Sigmoid colon (tissue), 6 donors: ENCODE measurements at regions not wholly inside any gene's neighbourhood (a gene's known extent, or its start where the extent isn't known, plus 50 kb on each side); places are given as distances from the start of the nearest gene placed in this dataset.

Experiments
- DNase-seq: peaks from one replicate; pipeline ENCODE4 v3.0.0-alpha.2; 2019
- H3K27ac ChIP-seq, 4 donors: fragments of 200-600 bp; sonication (generic); one replicate each; pipeline ENCODE4 v1.5.1; 2016 to 2019; ENCODE audit warnings: mild to moderate bottlenecking in 1 of 4
- H3K27me3 ChIP-seq, 3 donors: fragments of 200-600 bp; sonication (generic); one replicate each; pipeline ENCODE4 v1.5.1; 2019; ENCODE audit warnings: mild to moderate bottlenecking in 1 of 3
- H3K36me3 ChIP-seq, 4 donors: fragments of 200-600 bp; sonication (generic); one replicate each; pipeline ENCODE4 v1.5.1; 2016 to 2019
- H3K4me1 ChIP-seq, 4 donors: fragments of 200-600 bp; sonication (generic); one replicate each; pipeline ENCODE4 v1.5.1; 2017 to 2019
- H3K4me3 ChIP-seq, 4 donors: fragments of 200-600 bp; sonication (generic); one replicate each; pipeline ENCODE4 v1.5.1; 2017 to 2019; ENCODE audit warnings: mild to moderate bottlenecking in 2 of 4, moderate library complexity in 1 of 4
- H3K9me3 ChIP-seq, 4 donors: fragments of 200-600 bp in 3 of 4; sonication (generic) in 3 of 4; one replicate each; pipeline versions ENCODE4 v1.5.1 to v1.6.1; 2013 to 2019
- CTCF ChIP-seq, 4 experiments: fragments of 450-650 bp in 3 of 4; fragments of 200-600 bp in 1 of 4; IDR thresholded peaks; one replicate each; pipeline ENCODE4 v1.5.1; 2016 to 2019; ENCODE audit warnings: antibody characterized with exemption in 4 of 4, mild to moderate bottlenecking in 3 of 4, moderate library complexity in 2 of 4
- EP300 ChIP-seq, 4 donors: sonication (generic); formaldehyde crosslinking; IDR thresholded peaks; one replicate each; pipeline ENCODE4 v1.6.1; 2017; ENCODE audit warnings: antibody characterized with exemption in 4 of 4
- POLR2A ChIP-seq, 2 donors: fragments of 450-650 bp; IDR thresholded peaks; one replicate each; pipeline ENCODE4 v1.6.1; 2016; ENCODE audit warnings: antibody characterized with exemption in 2 of 2, mild to moderate bottlenecking in 2 of 2, moderate library complexity in 2 of 2
- POLR2AphosphoS5 ChIP-seq, 4 donors: sonication (generic); formaldehyde crosslinking; IDR thresholded peaks; one replicate each; pipeline ENCODE4 v1.6.1; 2017; ENCODE audit warnings: antibody characterized with exemption in 4 of 4
- WGBS, 2 donors: extraction: QIAGEN DNeasy Blood & Tissue Kit; methylation state at CpG; one replicate each; pipeline ENCODE4 v1.1.7; 2013; 5-methylcytosine and 5-hydroxymethylcytosine counted together
- intact Hi-C: fragments of 100-400 bp; cut with DNase I; formaldehyde crosslinking; loops from one replicate; pipeline ENCODE4 v1.15.1; 2023
- donor health status: healthy with polysubstance abuse.
- donor health status: healthy.

GRCh38 chr3:21036888-21037287, 714.1 kb downstream of the ZNF385D start:
- Histone ChIP-seq H3K9me3 (no peaks in the 10 kb centered on the region), H3K36me3 (no peaks in the 10 kb centered on the region), H3K27ac (no peak overlapping the region), H3K4me3 (no peak overlapping the region), H3K27me3 (no peaks in the 10 kb centered on the region), H3K4me1 (no peaks in the 10 kb centered on the region)
- 93 to 96% methylated on average over 1 of the region's 1 CpG for WGBS, 2 donors
- no peak for DNase-seq
- TF ChIP-seq CTCF (IDR thresholded peaks at IDR 0.05), result no peak
- TF ChIP-seq EP300 (IDR thresholded peaks at IDR 0.05), result no peak
- no peak for TF ChIP-seq POLR2A (IDR thresholded peaks at IDR 0.05)
- TF ChIP-seq POLR2AphosphoS5 (IDR thresholded peaks at IDR 0.05), result no peak
- intact Hi-C loops, result no loop called here

- no peaks in the 10 kb centered on the region for H3K4me1 ChIP-seq
- no peak for TF ChIP-seq EP300 (IDR thresholded peaks at IDR 0.05)
- no peak for TF ChIP-seq POLR2A (IDR thresholded peaks at IDR 0.05)
- TF ChIP-seq POLR2AphosphoS5 (IDR thresholded peaks at IDR 0.05), result no peak
- TF ChIP-seq CTCF (IDR thresholded peaks at IDR 0.05), result no peak
- WGBS, 2 donors, result 44 to 81% methylated on average over 5 of the region's 5 CpGs
Measured at GRCh38 chr3:21028412-21028811, 722.6 kb downstream of the ZNF385D start.

GRCh38 chr3:21024563-21024962, 726.4 kb downstream of the ZNF385D start:
- Histone ChIP-seq H3K27me3 (no peaks in the 10 kb centered on the region), H3K9me3 (no peaks in the 10 kb centered on the region), H3K4me3 (no peak overlapping the region), H3K36me3 (no peaks in the 10 kb centered on the region), H3K4me1 (no peaks in the 10 kb centered on the region), H3K27ac (no peak overlapping the region)
- 77 to 78% methylated on average over 2 of the region's 2 CpGs for WGBS, 2 donors
- intact Hi-C loops, result no loop called here
- no peak for DNase-seq
- TF ChIP-seq POLR2AphosphoS5 (IDR thresholded peaks at IDR 0.05) (no peak), POLR2A (IDR thresholded peaks at IDR 0.05) (no peak), EP300 (IDR thresholded peaks at IDR 0.05) (no peak), CTCF (IDR thresholded peaks at IDR 0.05) (no peak)

More at GRCh38 chr3:21028412-21028811, 722.6 kb downstream of the ZNF385D start:
- no peaks in the 10 kb centered on the region for H3K9me3 ChIP-seq
- intact Hi-C loops, result no loop called here
- no peak for DNase-seq
- no peak overlapping the region for H3K27ac ChIP-seq
- H3K4me3 ChIP-seq, result no peak overlapping the region
- H3K36me3 ChIP-seq, result no peaks in the 10 kb centered on the region
- no peaks in the 10 kb centered on the region for H3K27me3 ChIP-seq

GRCh38 chr3:21020681-21021080, 730.3 kb downstream of the ZNF385D start:
- 80 to 81% methylated on average over 5 of the region's 5 CpGs for WGBS, 2 donors
- H3K4me3 ChIP-seq, result no peak overlapping the region
- DNase-seq, result no peak
- intact Hi-C loops, result no loop called here
- TF ChIP-seq CTCF (IDR thresholded peaks at IDR 0.05) (no peak), POLR2A (IDR thresholded peaks at IDR 0.05) (no peak), POLR2AphosphoS5 (IDR thresholded peaks at IDR 0.05) (no peak), EP300 (IDR thresholded peaks at IDR 0.05) (no peak)
- H3K4me1 ChIP-seq, result no peaks in the 10 kb centered on the region
- H3K27me3 ChIP-seq, result no peaks in the 10 kb centered on the region
- H3K36me3 ChIP-seq, result no peaks in the 10 kb centered on the region
- H3K27ac ChIP-seq, result no peak overlapping the region
- H3K9me3 ChIP-seq, result peaks cover 0 to 4% (median 0%) of the 10 kb centered on the region in 4 donors

GRCh38 chr3:21020043-21020442, 731.0 kb downstream of the ZNF385D start:
- Histone ChIP-seq H3K4me1 (no peaks in the 10 kb centered on the region), H3K27ac (no peak overlapping the region), H3K9me3 (peaks cover 0 to 4% (median 0%) of the 10 kb centered on the region in 4 donors), H3K4me3 (no peak overlapping the region), H3K27me3 (no peaks in the 10 kb centered on the region), H3K36me3 (no peaks in the 10 kb centered on the region)
- 59 to 75% methylated on average over 2 of the region's 2 CpGs for WGBS, 2 donors
- no peak for DNase-seq
- intact Hi-C loops, result no loop called here
- no peak for TF ChIP-seq EP300 (IDR thresholded peaks at IDR 0.05)
- TF ChIP-seq POLR2AphosphoS5 (IDR thresholded peaks at IDR 0.05), result no peak
- TF ChIP-seq POLR2A (IDR thresholded peaks at IDR 0.05), result no peak
- no peak for TF ChIP-seq CTCF (IDR thresholded peaks at IDR 0.05)
